ENCODE measurements at regions not wholly inside any gene's neighbourhood (a gene's known extent, or its start where the extent isn't known, plus 50 kb on each side); places are given as distances from the start of the nearest gene placed in this dataset.
"Not testable (repeated sequence)": the region's sequence is repeated elsewhere in the genome, so short reads cannot be mapped to it uniquely, and the experiment has no call there.

GRCh38 chr5:115455301-115455707 is 89.3 kb downstream of the FEM1C start:
- ChIA-PET POLR2A (no interaction called here), CTCF (no interaction called here)
- no peak overlapping the region for H3K27ac Mint-ChIP-seq
- DNase-seq, result no peak
- H3K36me3 Mint-ChIP-seq (ENCODE audit: low read depth), result no peaks in the 10 kb centered on the region
- H3K9me3 Mint-ChIP-seq, result no peaks in the 10 kb centered on the region
- H3K4me3 Mint-ChIP-seq, result no peak overlapping the region
- no peaks in the 10 kb centered on the region for H3K4me1 Mint-ChIP-seq
- peaks cover 1% of the 10 kb centered on the region for H3K27me3 Mint-ChIP-seq

DNA sequence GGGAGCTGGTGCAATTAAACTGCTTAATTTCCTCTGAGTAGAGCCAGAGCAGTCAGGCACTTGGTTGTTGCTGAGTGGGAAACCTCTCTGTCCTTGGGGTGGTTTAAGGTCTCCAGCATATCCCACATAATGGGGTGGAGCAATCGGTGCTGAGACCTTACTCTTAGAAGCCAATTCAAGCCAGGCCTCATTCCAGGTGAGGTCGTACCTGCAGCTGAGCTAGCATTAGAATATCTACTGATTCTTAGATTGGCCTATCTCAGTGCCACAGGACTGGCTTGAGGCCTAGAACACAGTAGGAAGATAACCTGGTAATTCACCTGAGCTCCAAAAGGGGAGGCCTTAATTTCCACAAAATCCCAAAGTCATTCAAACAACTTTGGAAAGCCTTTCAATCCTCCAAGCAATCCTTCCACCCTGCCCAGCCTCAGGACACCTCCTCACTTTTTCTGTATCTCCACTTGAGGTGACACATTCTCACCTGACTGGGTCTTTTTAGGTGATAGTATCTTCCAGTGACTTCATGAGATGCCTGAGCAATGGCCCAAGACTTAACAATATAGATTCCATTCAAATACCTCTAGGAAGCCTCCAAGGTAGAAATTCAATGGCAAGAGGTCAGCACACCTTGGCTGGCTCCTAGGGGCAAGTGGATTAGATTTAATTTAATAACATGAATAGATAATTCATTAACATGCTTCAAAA is 91.0 kb downstream of the FEM1C start:
- no peak overlapping the region for H3K27ac Mint-ChIP-seq
- no peaks in the 10 kb centered on the region for H3K9me3 Mint-ChIP-seq
- no peaks in the 10 kb centered on the region for H3K36me3 Mint-ChIP-seq (ENCODE audit: low read depth)
- DNase-seq, result no peak
- H3K4me3 Mint-ChIP-seq, result no peak overlapping the region
- H3K4me1 Mint-ChIP-seq, result no peaks in the 10 kb centered on the region
- ChIA-PET POLR2A (no interaction called here), CTCF (interaction anchor here (0.6 kb wide), 1 partner anchor 13 kb away, joined by 3 read pairs; no protein-coding TSS in a partner anchor)
- peaks cover 1% of the 10 kb centered on the region for H3K27me3 Mint-ChIP-seq

- DNase-seq, result no peak
- H3K27me3 Mint-ChIP-seq, result peaks cover 1% of the 10 kb centered on the region
Measured at GRCh38 chr5:115452536-115453235, 91.9 kb downstream of the FEM1C start.

DNA sequence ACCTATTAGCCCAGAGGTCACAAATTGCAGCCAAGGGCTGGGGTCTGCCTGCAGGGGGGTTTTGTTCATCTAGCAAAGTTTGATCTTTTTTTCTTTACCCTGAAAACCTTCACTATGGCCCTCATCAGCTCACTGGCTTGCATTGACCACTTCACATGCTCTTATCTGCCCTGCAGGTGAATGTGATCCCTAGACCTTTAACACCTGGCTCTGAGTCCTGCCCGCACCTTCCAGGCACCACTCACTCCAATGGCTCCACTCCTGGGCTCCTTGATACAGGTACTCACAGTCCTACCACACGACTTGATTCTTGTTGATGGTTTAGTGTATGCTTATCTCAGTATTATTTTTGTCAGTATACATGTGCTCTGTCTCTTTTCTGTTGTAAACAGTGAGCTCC is 92.5 kb downstream of the FEM1C start:
- H3K27me3 Mint-ChIP-seq, result peaks cover 1% of the 10 kb centered on the region
- H3K27ac Mint-ChIP-seq, result no peak overlapping the region
- no peak for DNase-seq
- no peaks in the 10 kb centered on the region for H3K36me3 Mint-ChIP-seq (ENCODE audit: low read depth)
- peaks cover 4% of the 10 kb centered on the region for H3K9me3 Mint-ChIP-seq
- no peak overlapping the region for H3K4me3 Mint-ChIP-seq
- ChIA-PET CTCF (interaction anchor here (1.9 kb wide), 1 partner anchor 9 kb away, joined by 6 read pairs; no protein-coding TSS in a partner anchor), POLR2A (no interaction called here)
- H3K4me1 Mint-ChIP-seq, result no peaks in the 10 kb centered on the region

More at GRCh38 chr5:115452536-115453235, 91.9 kb downstream of the FEM1C start:
- CTCF ChIA-PET, result interaction anchor here (0.6 to 1.9 kb wide), 2 partner anchors 9 to 14 kb away, joined by 3 to 6 read pairs; no protein-coding TSS in a partner anchor
- H3K4me3 Mint-ChIP-seq, result no peak overlapping the region
- H3K27ac Mint-ChIP-seq, result no peak overlapping the region
- H3K36me3 Mint-ChIP-seq (ENCODE audit: low read depth), result no peaks in the 10 kb centered on the region
- H3K9me3 Mint-ChIP-seq, result peaks cover 4% of the 10 kb centered on the region
- POLR2A ChIA-PET, result no interaction called here
- H3K4me1 Mint-ChIP-seq, result no peaks in the 10 kb centered on the region

GRCh38 chr5:115450741-115451140 is 93.8 kb downstream of the FEM1C start:
- no peak overlapping the region for H3K4me3 Mint-ChIP-seq
- ChIA-PET POLR2A (no interaction called here), CTCF (interaction anchor here (1.9 kb wide), 1 partner anchor 8 kb away, joined by 6 read pairs; no protein-coding TSS in a partner anchor)
- no peak for DNase-seq
- no peaks in the 10 kb centered on the region for H3K4me1 Mint-ChIP-seq
- no peaks in the 10 kb centered on the region for H3K36me3 Mint-ChIP-seq (ENCODE audit: low read depth)
- H3K27ac Mint-ChIP-seq, result no peak overlapping the region
- H3K9me3 Mint-ChIP-seq, result peaks cover 4% of the 10 kb centered on the region
- H3K27me3 Mint-ChIP-seq, result no peaks in the 10 kb centered on the region

- H3K4me3 Mint-ChIP-seq; H3K36me3 Mint-ChIP-seq (ENCODE audit: low read depth); H3K9me3 Mint-ChIP-seq; DNase-seq; H3K27ac Mint-ChIP-seq; CTCF ChIA-PET; H3K4me1 Mint-ChIP-seq; POLR2A ChIA-PET; H3K27me3 Mint-ChIP-seq: not testable (repeated sequence)
Measured at GRCh38 chr5:115448630-115449029, 95.9 kb downstream of the FEM1C start.

DNA sequence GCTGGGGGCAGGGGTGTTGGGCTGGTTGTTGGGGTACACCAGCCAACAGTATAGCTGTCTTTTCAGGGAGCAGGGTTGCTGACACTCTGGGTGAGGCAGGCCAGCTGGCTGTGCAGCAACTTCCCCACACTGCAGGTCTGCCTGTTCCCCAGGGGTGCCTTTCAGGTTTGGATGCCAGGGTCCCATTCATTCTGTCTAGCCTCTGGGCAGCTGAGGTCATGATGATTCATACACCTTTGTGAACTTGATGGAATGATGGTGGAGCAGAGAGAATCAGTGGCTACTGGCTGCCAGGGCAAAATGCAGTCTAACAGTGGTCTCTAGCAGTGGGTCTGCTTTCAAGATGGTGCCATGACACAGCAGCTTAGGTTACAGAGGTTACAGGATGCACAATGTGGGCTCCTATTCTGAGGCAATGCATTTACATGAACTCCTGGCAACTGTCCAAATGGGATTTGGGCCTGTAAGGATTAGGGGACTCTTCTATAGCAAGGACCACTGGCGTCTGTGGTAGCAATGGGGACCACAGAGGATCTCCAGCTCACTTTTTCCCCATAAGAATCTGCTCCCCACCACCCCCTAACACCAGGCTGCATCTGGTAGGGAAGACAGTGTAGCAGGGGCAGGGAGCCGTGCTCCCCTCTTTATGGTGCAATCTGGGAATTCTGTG is 103.7 kb downstream of the FEM1C start:
- CTCF ChIA-PET, result no interaction called here

DNA sequence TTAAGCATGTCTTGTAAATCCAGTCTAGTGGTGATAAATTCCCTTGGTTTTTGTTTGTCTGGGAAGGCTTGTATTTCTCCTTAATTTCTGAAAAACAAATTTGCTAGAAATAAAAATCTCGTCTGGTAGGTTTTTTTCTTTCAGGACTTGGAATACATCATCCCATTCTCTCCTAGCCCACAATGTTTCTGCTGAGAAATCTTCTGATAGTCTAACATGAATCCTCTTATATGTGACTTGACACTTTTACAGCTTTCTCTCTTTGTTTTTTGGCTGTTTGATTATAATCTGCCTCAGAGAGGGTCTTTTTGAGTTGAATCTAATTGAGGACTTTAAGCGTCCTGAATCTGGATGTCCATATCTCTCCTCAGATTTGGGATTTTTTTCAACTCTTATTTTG is 104.9 kb downstream of the FEM1C start:
- Mint-ChIP-seq H3K36me3 (ENCODE audit: low read depth) (no peaks in the 10 kb centered on the region), H3K4me3 (no peak overlapping the region)
- CTCF ChIA-PET, result no interaction called here

More for the DNA sequence above, 103.7 kb downstream of the FEM1C start:
- Mint-ChIP-seq H3K4me3 (no peak overlapping the region), H3K36me3 (ENCODE audit: low read depth) (no peaks in the 10 kb centered on the region), H3K27me3 (peaks cover 15% of the 10 kb centered on the region), H3K27ac (no peak overlapping the region), H3K4me1 (no peaks in the 10 kb centered on the region), H3K9me3 (peaks cover 8% of the 10 kb centered on the region)
- POLR2A ChIA-PET, result no interaction called here
- no peak for DNase-seq

DNA sequence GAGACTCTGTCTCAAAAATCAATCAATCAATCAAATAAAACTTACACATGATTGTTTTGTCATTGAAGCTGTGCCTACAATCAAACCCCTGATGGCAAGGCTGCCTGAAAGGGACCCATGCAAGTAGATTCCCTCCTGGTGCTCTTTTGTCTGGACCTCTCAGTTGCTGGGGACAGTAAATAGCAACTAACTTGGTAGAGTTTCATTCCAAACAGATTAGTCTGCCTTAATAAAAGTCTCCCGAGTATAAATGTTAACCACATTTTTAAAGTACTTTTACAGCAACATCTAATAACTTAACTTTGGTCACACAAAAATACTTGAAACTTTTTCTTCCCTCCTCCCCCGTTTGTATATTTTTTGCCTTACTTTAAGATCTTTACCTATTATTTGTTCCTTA is 105.5 kb downstream of the FEM1C start:
- no peak for DNase-seq
- ChIA-PET POLR2A (no interaction called here), CTCF (no interaction called here)
- Mint-ChIP-seq H3K27me3 (peaks cover 11% of the 10 kb centered on the region), H3K27ac (no peak overlapping the region), H3K4me3 (no peak overlapping the region), H3K9me3 (peaks cover 8% of the 10 kb centered on the region), H3K4me1 (no peaks in the 10 kb centered on the region), H3K36me3 (ENCODE audit: low read depth) (no peaks in the 10 kb centered on the region)

More for the DNA sequence above, 104.9 kb downstream of the FEM1C start:
- Mint-ChIP-seq H3K9me3 (peaks cover 8% of the 10 kb centered on the region), H3K27ac (no peak overlapping the region), H3K4me1 (no peaks in the 10 kb centered on the region), H3K27me3 (peaks cover 16% of the 10 kb centered on the region)
- no peak for DNase-seq
- POLR2A ChIA-PET, result no interaction called here

- CTCF ChIA-PET, result interaction anchor here (0.7 kb wide), 1 partner anchor 165 kb away, joined by 3 read pairs; no protein-coding TSS in a partner anchor
Measured at GRCh38 chr5:115435778-115436712, 108.5 kb downstream of the FEM1C start.

DNA sequence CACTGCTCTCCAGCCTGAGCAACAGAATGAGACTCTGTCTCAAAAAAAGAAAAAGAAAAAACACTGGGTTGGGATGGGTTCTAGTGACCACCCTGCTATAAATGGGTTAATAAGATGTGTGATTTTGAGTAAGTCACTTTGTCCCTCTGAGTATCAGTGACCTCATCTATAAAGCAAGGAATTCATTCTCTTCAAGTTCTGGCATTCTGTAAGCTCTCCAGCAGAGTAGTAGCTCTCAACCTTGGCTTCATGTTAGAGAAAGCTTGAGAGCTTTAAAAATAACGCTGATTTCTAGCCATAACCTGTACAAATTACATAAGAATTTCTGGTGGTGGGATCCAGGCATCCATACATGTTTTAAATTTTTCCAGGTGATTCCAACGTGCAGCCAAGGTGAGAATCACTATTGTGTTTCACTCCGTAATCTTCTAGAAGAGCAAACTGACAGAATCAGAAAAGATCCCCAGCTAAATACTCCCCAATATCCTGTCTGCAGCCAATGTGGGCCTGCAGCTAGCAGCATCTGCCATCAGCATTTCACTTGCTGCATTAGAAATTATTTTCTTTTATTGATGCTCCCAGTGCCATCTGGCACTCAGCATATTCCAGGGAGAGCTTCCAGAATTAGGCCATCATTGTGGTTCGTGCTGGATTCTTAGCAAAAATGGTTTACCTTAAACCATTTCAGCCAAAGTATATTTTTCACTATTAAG is 109.4 kb downstream of the FEM1C start:
- no peaks in the 10 kb centered on the region for H3K4me1 Mint-ChIP-seq
- ChIA-PET POLR2A (no interaction called here), CTCF (no interaction called here)
- peaks cover 5% of the 10 kb centered on the region for H3K27me3 Mint-ChIP-seq
- peaks cover 5% of the 10 kb centered on the region for H3K9me3 Mint-ChIP-seq
- no peaks in the 10 kb centered on the region for H3K36me3 Mint-ChIP-seq (ENCODE audit: low read depth)
- DNase-seq, result no peak
- H3K4me3 Mint-ChIP-seq, result no peak overlapping the region
- no peak overlapping the region for H3K27ac Mint-ChIP-seq

More at GRCh38 chr5:115435778-115436712, 108.5 kb downstream of the FEM1C start:
- DNase-seq, result no peak
- Mint-ChIP-seq H3K27ac (no peak overlapping the region), H3K4me1 (no peaks in the 10 kb centered on the region), H3K9me3 (peaks cover 5% of the 10 kb centered on the region), H3K4me3 (no peak overlapping the region), H3K36me3 (ENCODE audit: low read depth) (no peaks in the 10 kb centered on the region), H3K27me3 (peaks cover 5% of the 10 kb centered on the region)
- POLR2A ChIA-PET, result no interaction called here

DNA sequence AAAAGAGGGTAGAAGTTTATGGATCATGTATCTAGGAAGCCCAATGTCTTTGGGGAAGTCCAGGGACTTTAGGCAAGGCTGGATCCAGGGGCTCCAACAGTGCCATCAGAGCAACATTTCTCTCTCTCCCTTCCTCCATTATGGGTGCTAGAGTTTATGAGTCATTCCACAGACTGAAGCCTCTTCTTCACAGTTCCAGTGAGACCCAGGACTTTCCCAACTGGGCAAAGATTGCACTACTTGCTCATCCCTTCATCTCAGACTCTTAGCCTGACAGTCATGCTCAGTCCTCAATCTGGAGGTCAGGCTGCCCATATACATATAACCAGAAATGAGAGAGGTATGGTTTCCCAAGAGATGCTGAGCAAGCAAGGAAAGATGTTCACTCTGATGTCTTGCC is 110.7 kb downstream of the FEM1C start:
- Mint-ChIP-seq H3K36me3 (ENCODE audit: low read depth) (no peaks in the 10 kb centered on the region), H3K4me1 (no peaks in the 10 kb centered on the region), H3K27me3 (peaks cover 5% of the 10 kb centered on the region), H3K4me3 (no peak overlapping the region), H3K9me3 (no peaks in the 10 kb centered on the region), H3K27ac (no peak overlapping the region)
- DNase-seq, result no peak
- POLR2A ChIA-PET, result no interaction called here
- CTCF ChIA-PET, result interaction anchor here (1.1 kb wide), 1 partner anchor 87 kb away, joined by 3 read pairs; no protein-coding TSS in a partner anchor
